ENCODE measurements at regions not wholly inside any gene's neighbourhood (a gene's known extent, or its start where the extent isn't known, plus 50 kb on each side); places are given as distances from the start of the nearest gene placed in this dataset.
"Not testable (repeated sequence)": the region's sequence is repeated elsewhere in the genome, so short reads cannot be mapped to it uniquely, and the experiment has no call there.

- CTCF ChIA-PET, result no interaction called here
- H3K36me3 ChIP-seq (ENCODE audit: control insufficient read depth in 4 of 4, insufficient read depth in 4 of 4, low read length in 3 of 4), result no peaks in the 10 kb centered on the region
- 100% methylated on average over 1 of the region's 2 CpGs for WGBS (ENCODE audit: insufficient coverage)
- no peak for DNase-seq
- POLR2A ChIA-PET, result no interaction called here
- no peaks in the 10 kb centered on the region for H3K9me3 ChIP-seq (ENCODE audit: control extremely low read depth in 1 of 5, control insufficient read depth in 4 of 5, insufficient read depth in 2 of 5, low read depth in 1 of 5, low read length in 4 of 5)
- H3K4me1 ChIP-seq (ENCODE audit: control extremely low read depth in 1 of 4, control insufficient read depth in 4 of 4, insufficient read depth in 4 of 4, low read length in 3 of 4), result no peaks in the 10 kb centered on the region
- no peak overlapping the region for H3K27ac ChIP-seq (ENCODE audit: insufficient read depth in 1 of 2, low read depth in 1 of 2, low read length in 2 of 2, poor library complexity in 1 of 2, severe bottlenecking in 2 of 2)
- H3K27me3 ChIP-seq (replicated peaks in 2 of 5; ENCODE audit: control insufficient read depth in 4 of 5, insufficient read depth in 5 of 5, low read length in 4 of 5), result no peaks in the 10 kb centered on the region
- H3K4me3 ChIP-seq (ENCODE audit: control insufficient read depth in 1 of 7, extremely low read depth in 1 of 7, insufficient read depth in 4 of 7, low read depth in 2 of 7, low read length in 6 of 7), result no peak overlapping the region
Measured at GRCh38 chr19:28577233-28577632, 635.7 kb downstream of the UQCRFS1 start.

- POLR2A ChIA-PET, result no interaction called here
- H3K27me3 ChIP-seq (replicated peaks in 2 of 5; ENCODE audit: control insufficient read depth in 4 of 5, insufficient read depth in 5 of 5, low read length in 4 of 5), result no peaks in the 10 kb centered on the region
- no peak for DNase-seq
- no peaks in the 10 kb centered on the region for H3K9me3 ChIP-seq (ENCODE audit: control extremely low read depth in 1 of 5, control insufficient read depth in 4 of 5, insufficient read depth in 2 of 5, low read depth in 1 of 5, low read length in 4 of 5)
- H3K4me3 ChIP-seq (ENCODE audit: control insufficient read depth in 1 of 7, extremely low read depth in 1 of 7, insufficient read depth in 4 of 7, low read depth in 2 of 7, low read length in 6 of 7), result no peak overlapping the region
- CTCF ChIA-PET, result no interaction called here
- H3K36me3 ChIP-seq (ENCODE audit: control insufficient read depth in 4 of 4, insufficient read depth in 4 of 4, low read length in 3 of 4), result no peaks in the 10 kb centered on the region
- no peaks in the 10 kb centered on the region for H3K4me1 ChIP-seq (ENCODE audit: control extremely low read depth in 1 of 4, control insufficient read depth in 4 of 4, insufficient read depth in 4 of 4, low read length in 3 of 4)
- no peak overlapping the region for H3K27ac ChIP-seq (ENCODE audit: insufficient read depth in 1 of 2, low read depth in 1 of 2, low read length in 2 of 2, poor library complexity in 1 of 2, severe bottlenecking in 2 of 2)
Measured at GRCh38 chr19:28575816-28576215, 637.1 kb downstream of the UQCRFS1 start.

- CTCF ChIA-PET, result not testable (repeated sequence)
Measured at GRCh38 chr19:28575312-28575711, 637.6 kb downstream of the UQCRFS1 start.

GRCh38 chr19:28574212-28574611, 638.7 kb downstream of the UQCRFS1 start:
- no peak overlapping the region for H3K4me3 ChIP-seq (ENCODE audit: control insufficient read depth in 1 of 7, extremely low read depth in 1 of 7, insufficient read depth in 4 of 7, low read depth in 2 of 7, low read length in 6 of 7)
- no peaks in the 10 kb centered on the region for H3K36me3 ChIP-seq (ENCODE audit: control insufficient read depth in 4 of 4, insufficient read depth in 4 of 4, low read length in 3 of 4)
- DNase-seq, result no peak
- no peaks in the 10 kb centered on the region for H3K9me3 ChIP-seq (ENCODE audit: control extremely low read depth in 1 of 5, control insufficient read depth in 4 of 5, insufficient read depth in 2 of 5, low read depth in 1 of 5, low read length in 4 of 5)
- ChIA-PET CTCF (no interaction called here), POLR2A (no interaction called here)
- H3K4me1 ChIP-seq (ENCODE audit: control extremely low read depth in 1 of 4, control insufficient read depth in 4 of 4, insufficient read depth in 4 of 4, low read length in 3 of 4), result no peaks in the 10 kb centered on the region
- H3K27me3 ChIP-seq (replicated peaks in 2 of 5; ENCODE audit: control insufficient read depth in 4 of 5, insufficient read depth in 5 of 5, low read length in 4 of 5), result no peaks in the 10 kb centered on the region
- no peak overlapping the region for H3K27ac ChIP-seq (ENCODE audit: insufficient read depth in 1 of 2, low read depth in 1 of 2, low read length in 2 of 2, poor library complexity in 1 of 2, severe bottlenecking in 2 of 2)
- 100% methylated on average over 3 of the region's 4 CpGs for WGBS (ENCODE audit: insufficient coverage)

More at GRCh38 chr19:28575312-28575711, 637.6 kb downstream of the UQCRFS1 start:
- POLR2A ChIA-PET; H3K9me3 ChIP-seq (ENCODE audit: control extremely low read depth in 1 of 5, control insufficient read depth in 4 of 5, insufficient read depth in 2 of 5, low read depth in 1 of 5, low read length in 4 of 5); H3K4me3 ChIP-seq (ENCODE audit: control insufficient read depth in 1 of 7, extremely low read depth in 1 of 7, insufficient read depth in 4 of 7, low read depth in 2 of 7, low read length in 6 of 7); H3K27ac ChIP-seq (ENCODE audit: insufficient read depth in 1 of 2, low read depth in 1 of 2, low read length in 2 of 2, poor library complexity in 1 of 2, severe bottlenecking in 2 of 2); H3K4me1 ChIP-seq (ENCODE audit: control extremely low read depth in 1 of 4, control insufficient read depth in 4 of 4, insufficient read depth in 4 of 4, low read length in 3 of 4); DNase-seq; H3K27me3 ChIP-seq (replicated peaks in 2 of 5; ENCODE audit: control insufficient read depth in 4 of 5, insufficient read depth in 5 of 5, low read length in 4 of 5); H3K36me3 ChIP-seq (ENCODE audit: control insufficient read depth in 4 of 4, insufficient read depth in 4 of 4, low read length in 3 of 4): not testable (repeated sequence)

GRCh38 chr19:28569132-28570131, 643.5 kb downstream of the UQCRFS1 start:
- WGBS (ENCODE audit: insufficient coverage), result 93% methylated on average over 9 of the region's 12 CpGs
- DNase-seq, result no peak
- POLR2A ChIA-PET, result no interaction called here

GRCh38 chr19:28567834-28568233, 645.1 kb downstream of the UQCRFS1 start:
- Histone ChIP-seq H3K9me3 (ENCODE audit: control extremely low read depth in 1 of 5, control insufficient read depth in 4 of 5, insufficient read depth in 2 of 5, low read depth in 1 of 5, low read length in 4 of 5) (peaks cover 0 to 2% (median 2%) of the 10 kb centered on the region in 5 experiments), H3K4me3 (ENCODE audit: control insufficient read depth in 1 of 7, extremely low read depth in 1 of 7, insufficient read depth in 4 of 7, low read depth in 2 of 7, low read length in 6 of 7) (no peak overlapping the region), H3K27ac (ENCODE audit: insufficient read depth in 1 of 2, low read depth in 1 of 2, low read length in 2 of 2, poor library complexity in 1 of 2, severe bottlenecking in 2 of 2) (no peak overlapping the region), H3K4me1 (ENCODE audit: control extremely low read depth in 1 of 4, control insufficient read depth in 4 of 4, insufficient read depth in 4 of 4, low read length in 3 of 4) (no peaks in the 10 kb centered on the region), H3K27me3 (replicated peaks in 2 of 5; ENCODE audit: control insufficient read depth in 4 of 5, insufficient read depth in 5 of 5, low read length in 4 of 5) (peaks cover 0 to 3% (median 0%) of the 10 kb centered on the region in 5 experiments), H3K36me3 (ENCODE audit: control insufficient read depth in 4 of 4, insufficient read depth in 4 of 4, low read length in 3 of 4) (no peaks in the 10 kb centered on the region)
- ChIA-PET CTCF (no interaction called here), POLR2A (no interaction called here)
- DNase-seq, result no peak
- 100% methylated on average over 1 of the region's 1 CpG for WGBS (ENCODE audit: insufficient coverage)

More at GRCh38 chr19:28569132-28570131, 643.5 kb downstream of the UQCRFS1 start:
- no peaks in the 10 kb centered on the region for H3K9me3 ChIP-seq (ENCODE audit: control extremely low read depth in 1 of 5, control insufficient read depth in 4 of 5, insufficient read depth in 2 of 5, low read depth in 1 of 5, low read length in 4 of 5)
- H3K36me3 ChIP-seq (ENCODE audit: control insufficient read depth in 4 of 4, insufficient read depth in 4 of 4, low read length in 3 of 4), result no peaks in the 10 kb centered on the region
- H3K27ac ChIP-seq (ENCODE audit: insufficient read depth in 1 of 2, low read depth in 1 of 2, low read length in 2 of 2, poor library complexity in 1 of 2, severe bottlenecking in 2 of 2), result no peak overlapping the region
- H3K4me1 ChIP-seq (ENCODE audit: control extremely low read depth in 1 of 4, control insufficient read depth in 4 of 4, insufficient read depth in 4 of 4, low read length in 3 of 4), result no peaks in the 10 kb centered on the region
- H3K4me3 ChIP-seq (ENCODE audit: control insufficient read depth in 1 of 7, extremely low read depth in 1 of 7, insufficient read depth in 4 of 7, low read depth in 2 of 7, low read length in 6 of 7), result no peak overlapping the region
- no peaks in the 10 kb centered on the region for H3K27me3 ChIP-seq (replicated peaks in 2 of 5; ENCODE audit: control insufficient read depth in 4 of 5, insufficient read depth in 5 of 5, low read length in 4 of 5)
- CTCF ChIA-PET, result no interaction called here

GRCh38 chr19:28563964-28564921, 648.7 kb downstream of the UQCRFS1 start:
- Histone ChIP-seq H3K4me1 (ENCODE audit: control extremely low read depth in 1 of 4, control insufficient read depth in 4 of 4, insufficient read depth in 4 of 4, low read length in 3 of 4) (no peaks in the 10 kb centered on the region), H3K36me3 (ENCODE audit: control insufficient read depth in 4 of 4, insufficient read depth in 4 of 4, low read length in 3 of 4) (no peaks in the 10 kb centered on the region), H3K9me3 (ENCODE audit: control extremely low read depth in 1 of 5, control insufficient read depth in 4 of 5, insufficient read depth in 2 of 5, low read depth in 1 of 5, low read length in 4 of 5) (peaks cover 0 to 5% (median 2%) of the 10 kb centered on the region in 5 experiments), H3K27ac (ENCODE audit: insufficient read depth in 1 of 2, low read depth in 1 of 2, low read length in 2 of 2, poor library complexity in 1 of 2, severe bottlenecking in 2 of 2) (no peak overlapping the region), H3K4me3 (ENCODE audit: control insufficient read depth in 1 of 7, extremely low read depth in 1 of 7, insufficient read depth in 4 of 7, low read depth in 2 of 7, low read length in 6 of 7) (no peak overlapping the region), H3K27me3 (replicated peaks in 2 of 5; ENCODE audit: control insufficient read depth in 4 of 5, insufficient read depth in 5 of 5, low read length in 4 of 5) (peaks cover 0 to 3% (median 0%) of the 10 kb centered on the region in 5 experiments)
- WGBS (ENCODE audit: insufficient coverage), result 96% methylated on average over 11 of the region's 13 CpGs
- CTCF ChIA-PET, result no interaction called here
- POLR2A ChIA-PET, result no interaction called here
- DNase-seq, result no peak

Data from common myeloid progenitor, CD34-positive (primary cell).